GM18868 (cell line): ENCODE measurements at regions not wholly inside any gene's neighbourhood (a gene's known extent, or its start where the extent isn't known, plus 50 kb on each side); places are given as distances from the start of the nearest gene placed in this dataset.
"Not testable (repeated sequence)": the region's sequence is repeated elsewhere in the genome, so short reads cannot be mapped to it uniquely, and the experiment has no call there.

Experiments used
- ATAC-seq: cut with Tn5 transposase; IDR thresholded peaks from one replicate; pipeline ENCODE4 v1.9.1; 2021; ENCODE audit warnings: mild to moderate bottlenecking, moderate library complexity; ENCODE audit not compliant: unreplicated experiment

DNA sequence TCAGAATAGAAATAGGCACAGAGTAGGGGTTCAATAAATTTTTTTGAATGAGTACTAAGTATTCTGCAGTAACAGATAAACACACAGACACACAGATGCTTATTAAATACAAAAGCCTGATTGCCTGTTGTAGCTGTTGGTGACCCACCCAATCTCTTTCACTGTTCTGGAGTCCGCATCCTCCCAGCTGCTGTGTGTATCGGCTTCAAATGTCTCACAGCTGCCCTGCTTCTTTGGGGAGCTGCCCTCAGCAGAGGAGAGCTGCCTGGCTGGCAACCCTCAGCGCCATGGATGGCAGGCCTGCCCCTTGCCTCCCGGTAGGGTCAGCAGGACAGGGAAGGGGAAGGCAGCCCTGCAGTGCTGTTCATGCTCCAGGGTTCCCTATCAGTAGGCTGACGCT, 50.5 kb upstream of the PRNP start:
- no peak for ATAC-seq

DNA sequence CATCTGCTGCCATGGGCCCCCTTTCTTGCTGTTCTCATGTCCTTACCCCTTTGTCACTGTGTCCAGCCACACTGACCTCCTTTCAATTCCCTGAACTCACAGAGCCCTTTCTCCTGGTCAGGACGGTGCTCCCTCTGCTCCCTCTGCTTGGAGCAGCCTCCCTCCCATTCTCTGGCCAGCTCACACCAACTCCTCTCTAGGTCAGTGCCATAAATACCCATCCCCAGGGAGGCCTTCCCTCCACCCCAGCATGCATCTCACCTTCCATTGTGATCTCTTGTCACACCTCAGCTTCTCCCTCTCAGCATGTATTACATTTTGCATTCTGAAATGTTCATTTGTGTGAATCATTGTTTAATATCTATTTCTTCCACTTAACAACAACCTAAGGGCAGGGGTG, 50.9 kb upstream of the PRNP start:
- no peak for ATAC-seq

DNA sequence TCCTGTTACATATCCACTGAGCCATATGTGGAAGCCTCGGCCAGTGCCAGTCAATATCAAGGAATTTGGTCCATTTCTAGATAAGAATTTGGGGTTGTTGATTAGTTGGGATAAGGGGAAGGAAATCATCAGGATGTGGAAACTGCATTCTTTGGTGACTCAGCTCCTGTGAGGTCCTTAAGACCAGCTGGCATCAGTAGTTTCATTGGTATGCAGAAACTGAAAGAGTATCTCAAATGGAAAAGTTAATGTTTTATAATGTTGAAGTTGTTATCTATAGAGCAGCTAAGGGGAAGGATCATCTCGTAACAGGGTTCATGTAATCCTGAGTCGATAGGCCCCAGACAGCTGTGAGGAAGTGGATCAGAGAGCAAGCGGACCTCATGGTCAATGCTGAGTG, 52.5 kb upstream of the PRNP start:
- ATAC-seq, result no peak

DNA sequence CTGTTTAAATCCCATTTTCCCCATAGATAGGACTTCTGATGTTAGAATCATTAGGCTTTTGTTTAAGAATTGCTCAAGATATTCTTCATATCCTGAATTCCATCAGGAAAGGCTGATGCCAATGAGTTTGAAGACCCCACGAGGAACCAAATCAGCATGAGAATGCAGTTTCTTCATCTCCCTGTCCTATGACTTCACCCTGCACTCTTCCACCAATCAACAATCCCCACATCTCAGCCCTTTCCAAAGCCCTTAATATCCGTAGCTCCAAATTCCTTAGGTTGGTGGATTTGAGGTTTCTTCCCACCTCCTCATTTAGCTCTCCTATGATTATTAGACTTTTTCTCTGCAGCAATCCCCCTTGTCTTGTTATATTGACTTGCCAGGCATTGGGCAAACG, 52.9 kb upstream of the PRNP start:
- no peak for ATAC-seq

DNA sequence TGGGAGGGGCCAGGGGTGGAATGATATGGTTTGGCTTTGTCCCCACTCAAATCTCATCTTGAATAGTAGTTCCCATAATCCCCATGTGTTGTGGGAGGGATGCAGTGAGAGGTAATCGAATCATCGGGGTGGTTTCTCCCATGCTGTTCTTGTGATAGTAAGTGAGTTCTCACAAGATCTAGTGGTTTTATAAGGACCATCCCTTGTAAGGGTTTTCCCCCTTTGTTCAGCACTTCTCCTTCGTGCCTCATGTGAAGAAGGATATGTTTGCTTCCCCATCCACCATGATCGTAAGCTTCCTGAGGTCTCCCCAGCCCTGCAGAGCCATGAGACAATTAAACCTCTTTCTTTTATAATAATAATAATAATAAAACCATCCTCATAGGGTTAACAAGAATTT, 53.4 kb upstream of the PRNP start:
- ATAC-seq, result no peak

DNA sequence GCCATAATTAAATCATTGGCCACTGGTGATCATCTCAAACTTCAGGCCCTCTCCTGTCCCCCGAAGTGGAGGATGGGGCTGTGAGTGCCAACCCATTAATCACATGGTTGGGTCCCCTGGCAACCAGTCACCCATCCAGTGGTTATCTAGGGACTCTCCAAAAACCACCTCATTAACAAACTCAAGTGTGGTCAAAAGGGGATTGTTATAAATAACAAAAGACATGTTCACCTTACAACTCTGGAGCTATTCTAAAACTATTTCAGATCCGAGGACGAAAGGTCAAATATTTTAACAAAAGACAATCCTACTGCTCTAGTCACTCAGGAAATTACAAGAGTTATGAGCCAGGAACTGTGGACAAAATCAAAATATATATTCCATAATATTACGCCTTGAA, 60.0 kb upstream of the PRNP start:
- ATAC-seq, result peak; percentile 82

DNA sequence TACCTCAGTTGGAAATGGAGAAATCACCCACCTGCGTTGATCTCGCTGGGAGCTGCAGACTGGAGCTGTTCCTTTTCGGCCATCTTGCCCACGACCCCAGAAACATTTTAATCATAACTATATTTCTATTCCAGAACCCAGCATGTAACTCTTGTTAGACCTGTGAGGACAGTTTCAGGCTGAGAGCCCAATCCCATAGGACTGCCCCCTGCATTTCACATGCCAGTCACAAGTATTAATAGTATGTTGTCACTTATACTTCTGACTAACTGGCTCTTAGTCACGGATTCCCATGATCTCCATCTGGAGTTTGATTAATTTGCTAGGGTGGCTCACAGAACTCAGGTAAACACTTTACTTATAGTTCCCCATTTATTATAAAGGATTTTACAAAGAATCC, 60.6 kb upstream of the PRNP start:
- ATAC-seq, result no peak

DNA sequence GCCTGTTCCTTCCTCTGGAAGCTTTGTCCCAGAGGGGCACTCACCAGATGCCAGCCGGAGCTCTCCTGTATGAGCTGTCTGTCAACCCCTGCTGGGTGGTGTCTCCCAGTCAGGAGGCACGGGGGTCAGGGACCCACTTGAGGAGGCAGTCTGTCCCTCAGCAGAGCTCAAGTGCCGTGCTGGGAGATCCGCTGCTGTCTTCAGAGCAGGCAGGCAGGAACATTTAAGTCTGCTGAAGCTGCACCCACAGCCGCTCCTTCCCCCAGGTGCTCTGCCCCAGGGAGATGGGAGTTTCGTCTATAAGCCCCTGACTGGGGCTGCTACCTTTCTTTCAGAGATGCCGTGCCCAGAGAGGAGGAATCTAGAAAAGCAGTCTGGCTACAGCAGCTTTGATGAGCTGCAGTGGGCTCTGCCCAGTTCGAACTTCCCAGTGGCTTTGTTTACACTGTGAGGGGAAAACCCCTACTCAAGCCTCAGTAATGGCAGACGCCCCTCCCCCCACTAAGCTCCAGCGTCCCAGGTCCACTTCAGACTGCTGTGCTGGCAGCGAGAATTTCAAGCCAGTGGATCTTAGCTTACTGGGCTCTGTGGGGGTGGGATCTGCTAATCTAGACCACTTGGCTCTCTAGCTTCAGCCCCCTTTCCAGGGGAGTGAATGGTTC, 61.5 kb upstream of the PRNP start:
- ATAC-seq, result not testable (repeated sequence)

DNA sequence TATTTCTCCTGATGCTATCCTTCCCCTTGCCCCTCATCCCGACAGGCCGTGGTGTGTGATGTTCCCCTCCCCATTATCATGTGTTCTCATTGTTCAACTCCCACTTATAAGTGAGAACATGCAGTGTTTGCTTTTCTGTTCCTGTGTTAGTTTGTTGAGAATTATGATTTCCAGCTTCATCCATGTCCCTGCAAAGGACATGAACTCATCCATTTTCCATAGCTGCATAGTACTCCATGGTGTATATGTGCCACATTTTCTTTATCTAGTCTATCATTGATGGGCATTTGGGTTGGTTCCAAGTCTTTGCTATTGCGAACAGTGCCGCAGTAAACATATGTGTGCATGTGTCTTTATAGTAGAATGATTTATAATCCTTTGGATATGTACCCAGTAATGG, 67.1 kb upstream of the PRNP start:
- not testable (repeated sequence) for ATAC-seq

DNA sequence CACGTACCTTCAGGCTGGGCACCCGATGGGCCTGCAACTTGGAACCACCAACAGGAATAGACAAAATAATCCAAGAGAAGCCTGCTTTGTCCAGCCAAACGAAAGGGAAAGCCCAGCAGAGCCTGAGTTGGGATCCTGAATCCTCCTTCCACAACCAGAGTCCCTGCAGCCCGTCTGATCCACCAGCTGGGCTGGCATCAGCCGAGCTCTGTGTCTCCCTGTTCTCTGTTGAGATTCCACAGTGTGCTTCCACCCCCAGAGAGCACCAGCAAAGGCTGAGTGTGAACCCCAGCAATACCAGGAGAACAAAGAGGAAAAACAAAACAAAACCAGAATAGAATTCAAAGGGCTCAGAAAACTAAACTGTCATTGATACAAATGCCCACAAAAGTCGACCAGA, 68.8 kb upstream of the PRNP start:
- no peak for ATAC-seq

DNA sequence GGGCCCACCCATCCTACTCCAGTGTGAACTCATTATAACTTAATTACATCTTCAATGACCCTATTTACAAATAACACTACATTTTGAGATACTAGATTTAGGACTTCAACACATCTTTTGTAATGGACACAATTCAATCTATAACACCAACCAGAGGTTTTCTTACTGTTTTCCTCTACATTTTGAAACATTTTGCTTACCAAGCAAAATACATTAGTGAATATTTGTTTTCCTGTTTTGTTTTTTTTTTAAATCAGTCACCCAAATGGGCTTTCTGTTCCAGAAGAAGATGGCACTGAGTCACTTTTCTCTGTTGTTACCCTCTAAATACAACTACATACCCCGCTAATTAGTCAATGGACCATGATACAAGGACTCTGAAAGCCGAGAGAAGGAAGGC, 69.2 kb upstream of the PRNP start:
- ATAC-seq, result no peak

DNA sequence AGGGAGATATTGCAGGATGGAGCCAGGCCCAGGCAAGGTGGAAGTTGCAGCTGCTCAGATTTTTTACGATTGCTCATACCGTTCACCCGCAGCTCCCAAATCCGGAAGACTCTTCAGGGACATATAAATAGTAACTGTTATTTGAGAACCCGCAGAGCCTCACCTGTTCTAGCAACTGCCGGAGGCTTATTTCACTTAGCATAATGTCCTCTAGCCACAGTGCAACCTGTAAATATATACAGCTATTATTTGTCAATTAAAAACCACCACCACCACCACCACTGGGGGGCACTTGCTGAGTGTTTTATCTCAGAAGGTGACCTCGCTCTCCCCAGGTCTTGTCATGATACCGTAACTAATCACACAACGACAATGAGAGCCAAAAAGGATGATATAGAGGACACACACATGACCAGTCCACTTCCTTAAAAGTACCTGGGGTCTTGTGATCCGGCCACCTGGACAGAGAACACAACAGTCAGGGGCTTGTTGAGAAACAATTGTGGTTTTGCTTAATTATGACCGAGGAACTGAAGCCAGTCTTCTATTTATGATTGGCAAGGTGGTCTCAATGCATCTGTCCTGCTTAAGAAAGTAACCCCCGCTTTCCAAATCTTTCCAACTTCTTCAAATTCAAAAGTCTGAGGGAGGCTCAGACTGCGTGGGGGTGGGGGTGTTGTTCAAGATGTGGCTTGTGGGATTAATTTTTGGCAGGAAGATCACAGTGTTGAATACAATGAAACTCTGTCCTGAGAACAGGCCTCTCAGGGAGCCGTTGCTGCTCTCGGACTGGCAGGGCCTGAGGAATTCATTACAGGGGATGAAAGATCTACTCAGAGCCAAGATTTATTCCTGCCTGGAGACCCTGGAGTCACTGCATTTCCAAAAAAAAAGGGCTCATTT, 72.3 kb upstream of the PRNP start:
- peak; percentile 66 for ATAC-seq

DNA sequence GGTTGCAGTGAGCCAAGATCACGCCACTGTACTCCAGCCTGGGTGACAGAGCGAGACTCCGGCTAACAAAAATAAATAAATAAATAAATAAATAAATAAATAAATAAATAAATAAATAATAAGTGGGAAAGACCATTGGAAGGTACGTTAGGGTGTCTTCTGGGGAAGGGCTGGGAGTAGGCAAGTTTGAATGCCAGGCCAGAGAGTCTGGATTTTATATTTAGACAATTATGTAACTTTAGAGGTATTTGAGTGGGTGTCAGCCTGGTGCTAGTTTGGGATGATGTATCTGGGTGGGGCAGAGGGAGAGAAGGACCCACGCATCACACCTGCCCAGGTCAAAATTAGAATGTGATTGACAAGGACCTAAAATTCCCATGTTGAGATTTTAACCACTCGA, 73.1 kb upstream of the PRNP start:
- no peak for ATAC-seq

DNA sequence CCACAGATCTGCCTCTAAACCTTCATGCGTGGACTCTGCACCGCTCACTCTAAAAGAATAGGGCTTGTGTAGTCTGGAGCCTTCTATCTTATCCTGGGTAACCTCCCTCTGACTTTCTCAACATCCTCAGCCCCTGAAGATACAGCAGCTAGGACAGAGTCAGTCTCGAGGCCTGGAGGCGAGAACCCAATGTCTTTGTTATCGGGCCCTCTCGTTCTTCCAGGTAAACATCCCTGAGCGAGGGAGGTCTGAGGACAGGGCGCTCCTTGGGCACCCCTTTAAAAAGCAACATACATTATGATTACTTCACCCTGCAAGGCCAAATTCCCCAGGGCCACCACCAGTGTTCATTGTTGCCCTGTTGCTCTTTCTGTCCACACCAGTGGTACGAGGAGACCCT, 75.4 kb upstream of the PRNP start:
- no peak for ATAC-seq

DNA sequence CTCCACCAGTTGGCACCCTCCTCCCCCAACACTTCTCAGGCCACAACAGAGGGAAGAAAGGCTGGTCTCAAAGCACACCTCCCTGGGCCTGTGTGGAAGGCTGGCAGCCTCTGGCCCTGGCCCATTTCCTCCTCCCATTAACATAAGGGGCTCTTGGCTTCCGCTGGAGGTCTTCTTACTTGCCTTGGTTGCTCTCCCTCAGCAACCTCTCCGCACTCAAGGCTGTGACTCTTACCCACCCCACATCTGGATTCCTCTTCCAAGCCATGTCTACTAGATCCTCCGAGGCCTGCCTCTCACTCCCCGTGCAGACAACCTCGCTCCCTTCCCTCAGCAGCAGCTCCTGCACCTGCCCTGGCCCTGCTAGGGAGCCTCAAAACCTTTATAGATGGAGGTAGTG, 76.7 kb upstream of the PRNP start:
- no peak for ATAC-seq

DNA sequence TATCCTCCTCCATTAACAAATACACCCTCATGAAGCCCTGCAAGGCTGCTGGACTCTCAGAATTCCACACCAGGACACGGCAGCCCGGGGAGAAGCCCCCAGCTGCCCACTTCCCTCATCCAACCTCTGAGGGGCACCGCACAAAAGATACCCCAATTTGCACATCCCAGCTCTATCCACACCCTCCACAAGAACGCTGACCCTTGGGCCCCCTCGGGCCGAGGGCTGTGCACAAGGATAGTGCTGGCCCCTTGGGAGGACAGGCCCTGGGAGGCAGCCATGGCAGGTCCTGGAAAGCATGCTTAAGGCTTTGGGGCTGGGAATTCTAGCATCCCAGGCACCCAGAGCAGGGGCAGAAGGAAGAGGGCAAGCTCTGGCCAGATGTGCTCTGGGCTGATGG, 77.4 kb upstream of the PRNP start:
- ATAC-seq, result no peak

DNA sequence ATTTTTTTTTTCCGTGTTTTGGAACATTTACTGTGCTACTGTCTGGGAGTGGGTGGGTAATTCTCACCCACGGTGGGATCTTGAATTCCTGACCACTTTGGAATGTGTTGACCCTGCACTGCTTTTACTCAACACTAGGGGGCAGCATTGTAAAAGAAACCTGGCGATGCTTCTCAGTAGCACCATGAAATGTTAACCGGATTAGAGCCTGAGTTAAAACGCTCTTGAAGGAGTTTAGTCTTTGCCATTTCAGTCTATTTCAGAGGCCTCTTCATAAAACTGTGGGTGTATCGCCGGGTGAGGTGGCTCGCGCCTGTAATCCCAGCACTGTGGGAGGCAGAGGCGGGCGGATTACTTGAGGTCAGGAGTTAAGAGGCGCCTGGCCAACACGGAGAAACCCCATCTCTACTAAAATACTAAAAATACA, 79.0 kb upstream of the PRNP start:
- no peak for ATAC-seq

DNA sequence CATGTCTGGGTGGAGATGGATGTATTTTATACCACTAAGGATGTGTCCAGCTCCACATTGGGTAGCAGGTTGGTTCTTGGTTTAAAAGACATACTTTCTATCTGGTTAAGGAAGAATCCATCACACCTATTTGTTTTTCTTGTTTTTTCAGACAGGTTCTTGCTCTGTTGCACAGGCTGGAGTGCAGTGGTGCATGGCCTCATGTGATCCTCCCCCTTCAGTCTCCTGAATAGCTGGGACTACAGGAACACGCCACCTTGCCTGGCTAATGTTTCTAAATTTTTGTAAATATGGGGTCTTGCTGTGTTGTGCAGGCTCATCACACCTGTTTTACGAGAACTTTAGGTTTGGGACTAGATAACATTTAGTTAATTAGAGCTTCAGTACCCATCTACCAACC, 80.2 kb upstream of the PRNP start:
- no peak for ATAC-seq

DNA sequence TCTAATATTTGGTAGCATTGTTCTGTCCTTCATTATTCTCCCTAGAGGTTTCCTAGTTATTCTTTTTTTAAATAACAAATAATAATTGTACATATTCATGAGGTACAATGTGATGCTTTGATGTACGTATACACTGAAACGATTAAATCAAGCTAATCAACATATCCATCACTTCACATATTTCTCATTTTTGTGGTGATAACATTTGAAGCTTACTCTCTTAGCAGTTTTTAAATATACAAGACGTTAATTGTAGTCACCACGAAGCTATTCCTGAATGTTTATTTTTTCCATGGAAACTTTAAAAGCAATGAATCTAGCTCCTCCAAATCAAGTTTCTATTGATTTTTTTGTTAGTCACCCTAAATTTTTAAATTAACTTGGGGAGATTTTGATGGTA, 81.1 kb upstream of the PRNP start:
- no peak for ATAC-seq

DNA sequence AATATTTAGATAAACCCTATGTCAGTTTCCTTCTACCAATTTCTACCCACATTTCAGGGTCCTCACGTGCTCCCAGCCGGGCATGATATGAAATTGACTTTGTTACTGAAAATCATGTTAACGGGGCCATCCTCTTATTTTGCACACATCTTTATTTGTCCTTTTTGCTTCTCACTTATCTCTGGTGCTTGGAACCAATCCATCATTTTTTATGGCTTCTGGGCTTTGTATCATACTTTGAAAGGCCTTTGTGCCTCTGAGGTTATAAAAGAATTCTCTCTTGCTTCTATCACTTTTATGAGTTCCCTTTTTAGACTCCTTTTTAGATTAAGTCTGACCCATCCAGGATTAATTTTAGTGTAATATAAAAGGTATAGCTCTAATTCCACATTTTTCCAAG, 81.7 kb upstream of the PRNP start:
- ATAC-seq, result no peak

DNA sequence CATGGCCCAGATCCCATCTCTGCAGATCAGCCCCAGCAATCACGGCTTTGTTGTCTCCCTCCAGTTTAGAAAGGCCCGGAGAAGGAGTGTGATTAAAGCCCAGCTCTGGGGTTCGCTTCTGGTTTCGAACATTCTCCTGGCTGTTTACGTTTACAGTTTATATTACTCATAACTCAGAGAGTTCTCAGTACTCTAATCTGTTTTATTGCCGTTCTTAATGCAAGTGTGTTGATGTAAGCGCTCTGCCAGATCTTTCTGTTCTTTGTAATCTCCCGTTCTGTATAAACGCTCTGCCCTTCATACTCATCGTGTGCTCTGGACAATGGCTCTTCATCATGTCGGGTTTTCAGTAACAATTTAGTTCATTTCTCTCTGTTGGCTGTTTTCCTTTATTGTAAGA, 82.5 kb upstream of the PRNP start:
- ATAC-seq, result no peak

DNA sequence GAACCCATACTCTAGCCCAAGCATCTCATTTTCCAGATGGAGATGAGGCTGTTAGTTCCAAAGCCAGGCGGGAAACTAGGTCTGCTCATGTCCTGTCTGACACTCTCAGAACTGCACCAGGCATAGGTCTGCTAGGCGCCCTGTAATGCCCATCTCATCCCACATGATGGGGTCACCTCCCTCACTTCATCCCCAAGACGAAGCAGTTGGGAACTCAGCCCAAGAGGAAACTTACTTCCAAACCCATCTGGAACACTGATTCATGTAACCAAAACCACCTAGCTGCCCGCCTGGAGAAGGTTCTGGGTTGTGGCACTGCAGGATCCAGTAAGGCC, 84.0 kb upstream of the PRNP start:
- ATAC-seq, result no peak
